A549 (cell line): ENCODE measurements at regions not wholly inside any gene's neighbourhood (a gene's known extent, or its start where the extent isn't known, plus 50 kb on each side); places are given as distances from the start of the nearest gene placed in this dataset.

Source experiments
- ATAC-seq, 2 experiments: fragments of 200-7000 bp in 1 of 2; fragments of >200 bp in 1 of 2; cut with Nextera tagmentation in 1 of 2; cut with Tn5 transposase in 1 of 2; 3 replicates each; pipeline versions ENCODE4 v1.8.0 to v1.9.1; 2018 to 2020; ENCODE audit warnings: mild to moderate bottlenecking in 1 of 2, moderate library complexity in 1 of 2
- CTCF ChIA-PET: fragments of 300-600 bp; sonication (Branson Sonifier 250); formaldehyde crosslinking; extraction: SDS; loops from one replicate; lab custom pipeline; 2021; ENCODE audit warnings: antibody characterized with exemption, inconsistent platforms; lab: Yijun Ruan, JAX
- POLR2A ChIA-PET: fragments of 350-600 bp; formaldehyde crosslinking; extraction: SDS; loops from one replicate; lab custom pipeline; 2021; ENCODE audit warnings: antibody characterized with exemption, inconsistent platforms; lab: Yijun Ruan, JAX
- DNase-seq, 2 experiments: peaks; one replicate each; pipeline versions ENCODE4 v3.0.0 to v3.0.0-alpha.2; 2011 to 2016; ENCODE audit warnings: low read depth in 1 of 2, low spot score in 1 of 2
- FAIRE-seq: peaks from 2 replicates; lab custom pipeline; 2011; peaks lifted over from hg19 to GRCh38; lab: Jason Lieb, UNC
- H3K27ac ChIP-seq, 2 experiments: fragments of >200 bp; sonication (Bioruptor Twin); formaldehyde crosslinking; 3 replicates each; pipeline ENCODE4 v1.5.1; 2016 to 2017
- H3K4me1 ChIP-seq: fragments of >200 bp; sonication (Bioruptor Twin); formaldehyde crosslinking; 3 replicates; pipeline ENCODE4 v1.6.1; 2016
- H3K4me2 ChIP-seq: fragments of >200 bp; sonication (Bioruptor Twin); formaldehyde crosslinking; 3 replicates; pipeline ENCODE4 v1.6.1; 2016
- H3K4me3 ChIP-seq: fragments of >200 bp; sonication (Bioruptor Twin); formaldehyde crosslinking; 3 replicates; pipeline ENCODE4 v1.5.1; 2016
- H3K9me3 ChIP-seq: fragments of >200 bp; sonication (Bioruptor Twin); formaldehyde crosslinking; 3 replicates; pipeline ENCODE4 v1.6.1; 2016
- CBX8 ChIP-seq: fragments of 200-600 bp; sonication (generic); IDR thresholded peaks from 2 replicates; pipeline ENCODE4 v1.6.1; 2016
- E2F6 ChIP-seq: IDR thresholded peaks from 2 replicates; pipeline ENCODE4 v1.6.1; 2012; ENCODE audit warnings: low read depth, borderline replicate concordance
- ELK1 ChIP-seq: fragments of 150-350 bp; IDR thresholded peaks from 2 replicates; pipeline ENCODE4 v1.6.1; 2014; ENCODE audit warnings: low read depth, mild to moderate bottlenecking, low read length
- ESRRA ChIP-seq: fragments of 150-350 bp; IDR thresholded peaks from 2 replicates; pipeline ENCODE4 v1.6.1; 2014; ENCODE audit warnings: mild to moderate bottlenecking, low read length, borderline replicate concordance
- FOSL2 ChIP-seq, 2 experiments: fragments of 450-650 bp in 1 of 2; fragments of >200 bp in 1 of 2; sonication (Bioruptor Twin) in 1 of 2; formaldehyde crosslinking; IDR thresholded peaks; 2 replicates each; pipeline versions ENCODE4 v1.5.0 to v1.6.1; 2016 to 2020; ENCODE audit warnings: mild to moderate bottlenecking in 1 of 2, moderate library complexity in 1 of 2
- HDAC2 ChIP-seq: fragments of 200-600 bp; sonication (generic); IDR thresholded peaks from 2 replicates; pipeline ENCODE4 v1.6.1; 2016
- HOXB13 ChIP-seq: fragments of 250-450 bp; sonication (Bioruptor Pico); IDR thresholded peaks from 2 replicates; pipeline ENCODE4 v1.5.0; 2020; ENCODE audit warnings: low read depth, mild to moderate bottlenecking, moderate library complexity
- HOXB5 ChIP-seq: fragments of 250-450 bp; sonication (Bioruptor Pico); IDR thresholded peaks from 2 replicates; pipeline ENCODE4 v1.5.0; 2020; ENCODE audit warnings: mild to moderate bottlenecking, moderate library complexity
- JUN ChIP-seq, 2 experiments: fragments of >200 bp; sonication (Bioruptor Twin); formaldehyde crosslinking; IDR thresholded peaks; 2 replicates in 1 of 2; 3 replicates in 1 of 2; pipeline ENCODE4 v1.6.1; 2016 to 2017
- JUNB ChIP-seq: fragments of >200 bp; sonication (Bioruptor Twin); formaldehyde crosslinking; IDR thresholded peaks from 2 replicates; pipeline ENCODE4 v1.6.1; 2016
- KDM1A ChIP-seq: fragments of 200-600 bp; sonication (generic); IDR thresholded peaks from 2 replicates; pipeline ENCODE4 v1.6.1; 2016; ENCODE audit warnings: low read depth, mild to moderate bottlenecking
- MAFK ChIP-seq: fragments of 450-650 bp; IDR thresholded peaks from 2 replicates; pipeline ENCODE4 v1.6.1; 2014; ENCODE audit not compliant: partially characterized antibody
- NPAS2 ChIP-seq: fragments of 250-450 bp; sonication (Bioruptor Pico); IDR thresholded peaks from 2 replicates; pipeline ENCODE4 v1.8.0; 2022; ENCODE audit warnings: mild to moderate bottlenecking, moderate library complexity, borderline replicate concordance
- POLR2AphosphoS2 ChIP-seq: conservative IDR thresholded peaks from 2 replicates; pipeline ENCODE4 v1.6.1; 2012; ENCODE audit warnings: low read length, improper control_type of control experiment, inconsistent platforms
- RARB ChIP-seq: fragments of 250-450 bp; sonication (Bioruptor Pico); IDR thresholded peaks from 2 replicates; pipeline ENCODE4 v1.8.0; 2021; ENCODE audit warnings: mild to moderate bottlenecking, moderate library complexity
- RCOR1 ChIP-seq: fragments of 150-350 bp; IDR thresholded peaks from 2 replicates; pipeline ENCODE4 v1.6.1; 2014; ENCODE audit warnings: antibody characterized with exemption, low read length, low read depth
- RFX5 ChIP-seq: fragments of 450-650 bp; IDR thresholded peaks from 2 replicates; pipeline ENCODE4 v1.7.1; 2014; ENCODE audit warnings: antibody characterized with exemption, mild to moderate bottlenecking, moderate library complexity
- RNF2 ChIP-seq: fragments of 200-600 bp; sonication (generic); IDR thresholded peaks from 2 replicates; pipeline ENCODE4 v1.6.1; 2016; ENCODE audit warnings: low read depth, mild to moderate bottlenecking, antibody characterized with exemption, moderate library complexity, borderline replicate concordance
- SMC3 ChIP-seq: fragments of >200 bp; sonication (Bioruptor Twin); formaldehyde crosslinking; IDR thresholded peaks from 3 replicates; pipeline ENCODE4 v1.6.1; 2018; ENCODE audit warnings: inconsistent platforms
- SREBF2 ChIP-seq: fragments of 450-650 bp; IDR thresholded peaks from 2 replicates; pipeline ENCODE4 v1.6.1; 2014; ENCODE audit warnings: mild to moderate bottlenecking, moderate library complexity
- ZNF302 ChIP-seq: fragments of 250-450 bp; sonication (Bioruptor Pico); IDR thresholded peaks from 2 replicates; pipeline ENCODE4 v1.9.0; 2021; ENCODE audit warnings: inconsistent platforms, mild to moderate bottlenecking, moderate library complexity
- ZSCAN20 ChIP-seq: fragments of 250-450 bp; sonication (Bioruptor Pico); IDR thresholded peaks from 2 replicates; pipeline ENCODE4 v1.8.0; 2022; ENCODE audit warnings: mild to moderate bottlenecking, moderate library complexity
- WGBS: methylation state at CpG from one replicate; pipeline ENCODE4 v1.1.6; 2017; ENCODE audit errors: missing lambda C conversion rate; 5-methylcytosine and 5-hydroxymethylcytosine counted together
- TF ChIP-seq, protein P1 (sequence below): fragments of 200-600 bp; sonication (generic); IDR thresholded peaks from 2 replicates; pipeline ENCODE4 v1.6.1; 2016; ENCODE audit warnings: antibody characterized with exemption, mild to moderate bottlenecking, moderate library complexity
- TF ChIP-seq, protein P2 (sequence below): fragments of 450-650 bp; IDR thresholded peaks from 2 replicates; pipeline ENCODE4 v1.6.1; 2014; ENCODE audit warnings: antibody characterized with exemption
- TF ChIP-seq, protein P3 (sequence below): IDR thresholded peaks from 2 replicates; pipeline ENCODE4 v1.6.1; 2012
- TF ChIP-seq, protein P4 (sequence below): fragments of >200 bp; sonication (Bioruptor Twin); formaldehyde crosslinking; IDR thresholded peaks from 2 replicates; pipeline ENCODE4 v1.6.1; 2016
- TF ChIP-seq, protein P5 (sequence below): fragments of 250-450 bp; sonication (Bioruptor Pico); IDR thresholded peaks from 2 replicates; pipeline ENCODE4 v1.5.0; 2021; ENCODE audit warnings: mild to moderate bottlenecking, moderate library complexity, borderline replicate concordance

- TF ChIP-seq, protein P1, sequence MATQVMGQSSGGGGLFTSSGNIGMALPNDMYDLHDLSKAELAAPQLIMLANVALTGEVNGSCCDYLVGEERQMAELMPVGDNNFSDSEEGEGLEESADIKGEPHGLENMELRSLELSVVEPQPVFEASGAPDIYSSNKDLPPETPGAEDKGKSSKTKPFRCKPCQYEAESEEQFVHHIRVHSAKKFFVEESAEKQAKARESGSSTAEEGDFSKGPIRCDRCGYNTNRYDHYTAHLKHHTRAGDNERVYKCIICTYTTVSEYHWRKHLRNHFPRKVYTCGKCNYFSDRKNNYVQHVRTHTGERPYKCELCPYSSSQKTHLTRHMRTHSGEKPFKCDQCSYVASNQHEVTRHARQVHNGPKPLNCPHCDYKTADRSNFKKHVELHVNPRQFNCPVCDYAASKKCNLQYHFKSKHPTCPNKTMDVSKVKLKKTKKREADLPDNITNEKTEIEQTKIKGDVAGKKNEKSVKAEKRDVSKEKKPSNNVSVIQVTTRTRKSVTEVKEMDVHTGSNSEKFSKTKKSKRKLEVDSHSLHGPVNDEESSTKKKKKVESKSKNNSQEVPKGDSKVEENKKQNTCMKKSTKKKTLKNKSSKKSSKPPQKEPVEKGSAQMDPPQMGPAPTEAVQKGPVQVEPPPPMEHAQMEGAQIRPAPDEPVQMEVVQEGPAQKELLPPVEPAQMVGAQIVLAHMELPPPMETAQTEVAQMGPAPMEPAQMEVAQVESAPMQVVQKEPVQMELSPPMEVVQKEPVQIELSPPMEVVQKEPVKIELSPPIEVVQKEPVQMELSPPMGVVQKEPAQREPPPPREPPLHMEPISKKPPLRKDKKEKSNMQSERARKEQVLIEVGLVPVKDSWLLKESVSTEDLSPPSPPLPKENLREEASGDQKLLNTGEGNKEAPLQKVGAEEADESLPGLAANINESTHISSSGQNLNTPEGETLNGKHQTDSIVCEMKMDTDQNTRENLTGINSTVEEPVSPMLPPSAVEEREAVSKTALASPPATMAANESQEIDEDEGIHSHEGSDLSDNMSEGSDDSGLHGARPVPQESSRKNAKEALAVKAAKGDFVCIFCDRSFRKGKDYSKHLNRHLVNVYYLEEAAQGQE, result no peak
- TF ChIP-seq RNF2 (no peak), KDM1A (no peak), HDAC2 (no peak)
Measured at GRCh38 chr3:43794776-43795175, 104.0 kb downstream of the ABHD5 start (continued).

- Histone ChIP-seq H3K9me3 (no peaks in the 10 kb centered on the region), H3K27ac (peak overlapping the region in 1 of 2 experiments; percentile 54; a peak in 1 of 6 replicates), H3K4me1 (peaks cover 24% of the 10 kb centered on the region; the same call in 2 of the 3 replicates), H3K4me2 (no peak overlapping the region), H3K4me3 (no peak overlapping the region)
- no peak for FAIRE-seq
- 63% methylated on average over 3 of the region's 3 CpGs for WGBS
- ChIA-PET POLR2A (no interaction called here), CTCF (no interaction called here)
- DNase-seq, result no peak
- TF ChIP-seq CBX8, result no peak
- TF ChIP-seq RFX5, result no peak
- TF ChIP-seq ZSCAN20 (CRISPR knock-in tag), result no peak
- TF ChIP-seq JUN (IDR thresholded peaks at IDR 0.05), result no peak
- no peak for TF ChIP-seq SREBF2
- TF ChIP-seq, protein P2, sequence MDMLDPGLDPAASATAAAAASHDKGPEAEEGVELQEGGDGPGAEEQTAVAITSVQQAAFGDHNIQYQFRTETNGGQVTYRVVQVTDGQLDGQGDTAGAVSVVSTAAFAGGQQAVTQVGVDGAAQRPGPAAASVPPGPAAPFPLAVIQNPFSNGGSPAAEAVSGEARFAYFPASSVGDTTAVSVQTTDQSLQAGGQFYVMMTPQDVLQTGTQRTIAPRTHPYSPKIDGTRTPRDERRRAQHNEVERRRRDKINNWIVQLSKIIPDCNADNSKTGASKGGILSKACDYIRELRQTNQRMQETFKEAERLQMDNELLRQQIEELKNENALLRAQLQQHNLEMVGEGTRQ, result no peak
- TF ChIP-seq RARB (CRISPR knock-in tag), result no peak
- TF ChIP-seq, protein P3, sequence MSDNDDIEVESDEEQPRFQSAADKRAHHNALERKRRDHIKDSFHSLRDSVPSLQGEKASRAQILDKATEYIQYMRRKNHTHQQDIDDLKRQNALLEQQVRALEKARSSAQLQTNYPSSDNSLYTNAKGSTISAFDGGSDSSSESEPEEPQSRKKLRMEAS, result no peak
- no peak for TF ChIP-seq HOXB13 (CRISPR knock-in tag)
- TF ChIP-seq ESRRA, result no peak
- no peak for TF ChIP-seq SMC3
- no peak for TF ChIP-seq JUNB
- ATAC-seq, result no peak
Measured at GRCh38 chr3:43795491-43795890, 104.8 kb downstream of the ABHD5 start.

DNA sequence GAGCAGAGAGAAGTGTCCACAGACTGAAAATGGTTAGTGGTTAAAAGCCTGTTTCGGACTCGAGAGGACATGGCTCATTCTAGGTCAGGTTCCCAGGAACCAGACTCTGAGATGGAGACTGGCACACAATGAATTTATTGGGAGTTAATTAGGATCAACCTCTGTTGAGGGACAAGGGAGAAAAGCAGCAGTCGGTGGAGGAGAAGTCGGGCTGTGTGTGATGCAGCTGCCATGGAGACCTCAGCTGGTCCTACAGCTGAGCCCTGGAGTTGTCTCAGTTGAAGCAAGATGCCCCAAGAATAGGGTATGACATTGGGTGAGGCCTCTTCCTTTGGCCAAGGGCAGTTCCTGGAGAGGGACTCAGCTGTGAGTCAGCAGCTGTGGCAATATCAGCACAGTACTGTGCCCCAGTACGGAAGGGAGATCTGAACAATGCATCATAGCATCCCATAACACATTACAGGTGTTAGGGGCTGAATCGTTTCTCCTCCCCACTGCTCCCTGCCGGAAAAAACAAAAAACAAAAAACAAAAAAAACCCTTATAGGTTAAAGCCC is 105.4 kb downstream of the ABHD5 start:
- FAIRE-seq, result no peak
- Histone ChIP-seq H3K4me1 (peaks cover 24% of the 10 kb centered on the region; the same call in 2 of the 3 replicates), H3K4me3 (no peak overlapping the region), H3K27ac (peak overlapping the region; percentile 50 to 54; a peak in 3 of 6 replicates), H3K4me2 (no peak overlapping the region), H3K9me3 (no peaks in the 10 kb centered on the region)
- TF ChIP-seq POLR2AphosphoS2, result no peak
- no peak for TF ChIP-seq MAFK
- TF ChIP-seq, protein P4, sequence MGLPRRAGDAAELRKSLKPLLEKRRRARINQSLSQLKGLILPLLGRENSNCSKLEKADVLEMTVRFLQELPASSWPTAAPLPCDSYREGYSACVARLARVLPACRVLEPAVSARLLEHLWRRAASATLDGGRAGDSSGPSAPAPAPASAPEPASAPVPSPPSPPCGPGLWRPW, result no peak
- TF ChIP-seq, protein P5, sequence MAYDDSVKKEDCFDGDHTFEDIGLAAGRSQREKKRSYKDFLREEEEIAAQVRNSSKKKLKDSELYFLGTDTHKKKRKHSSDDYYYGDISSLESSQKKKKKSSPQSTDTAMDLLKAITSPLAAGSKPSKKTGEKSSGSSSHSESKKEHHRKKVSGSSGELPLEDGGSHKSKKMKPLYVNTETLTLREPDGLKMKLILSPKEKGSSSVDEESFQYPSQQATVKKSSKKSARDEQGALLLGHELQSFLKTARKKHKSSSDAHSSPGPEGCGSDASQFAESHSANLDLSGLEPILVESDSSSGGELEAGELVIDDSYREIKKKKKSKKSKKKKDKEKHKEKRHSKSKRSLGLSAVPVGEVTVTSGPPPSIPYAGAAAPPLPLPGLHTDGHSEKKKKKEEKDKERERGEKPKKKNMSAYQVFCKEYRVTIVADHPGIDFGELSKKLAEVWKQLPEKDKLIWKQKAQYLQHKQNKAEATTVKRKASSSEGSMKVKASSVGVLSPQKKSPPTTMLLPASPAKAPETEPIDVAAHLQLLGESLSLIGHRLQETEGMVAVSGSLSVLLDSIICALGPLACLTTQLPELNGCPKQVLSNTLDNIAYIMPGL (CRISPR knock-in tag), result no peak
- no peak for TF ChIP-seq HOXB5 (CRISPR knock-in tag)
- TF ChIP-seq HOXB13 (CRISPR knock-in tag), result no peak
- no peak for TF ChIP-seq JUN (IDR thresholded peaks at IDR 0.05)
- TF ChIP-seq NPAS2 (CRISPR knock-in tag), result no peak
- TF ChIP-seq ELK1, result no peak
- TF ChIP-seq ZSCAN20 (CRISPR knock-in tag), result no peak
- no peak for TF ChIP-seq ZNF302
- no peak for TF ChIP-seq FOSL2 (IDR thresholded peaks at IDR 0.05)
- TF ChIP-seq FOSL2 (CRISPR knock-in tag; IDR thresholded peaks at IDR 0.05), result no peak
- no peak for TF ChIP-seq E2F6
- no peak for TF ChIP-seq CBX8
- TF ChIP-seq RCOR1, result no peak
- DNase-seq, result no peak
- 58% methylated on average over 7 of the region's 7 CpGs for WGBS
- POLR2A ChIA-PET, result no interaction called here
- ATAC-seq, result no peak
- CTCF ChIA-PET, result no interaction called here
